Lower leg skin (tissue), 3 donors: ENCODE measurements at regions not wholly inside any gene's neighbourhood (a gene's known extent, or its start where the extent isn't known, plus 50 kb on each side); places are given as distances from the start of the nearest gene placed in this dataset.

Experiments used
- POLR2A ChIP-seq, 2 donors: fragments of 450-650 bp; IDR thresholded peaks; one replicate each; pipeline ENCODE4 v1.6.1; 2016 to 2017; ENCODE audit warnings: antibody characterized with exemption in 2 of 2, mild to moderate bottlenecking in 1 of 2, moderate library complexity in 1 of 2
- TF ChIP-seq, protein P1 (sequence below), 3 donors: fragments of 450-650 bp; IDR thresholded peaks; one replicate each; pipeline ENCODE4 v1.5.1; 2016; ENCODE audit warnings: antibody characterized with exemption in 3 of 3, mild to moderate bottlenecking in 3 of 3, moderate library complexity in 2 of 3

DNA sequence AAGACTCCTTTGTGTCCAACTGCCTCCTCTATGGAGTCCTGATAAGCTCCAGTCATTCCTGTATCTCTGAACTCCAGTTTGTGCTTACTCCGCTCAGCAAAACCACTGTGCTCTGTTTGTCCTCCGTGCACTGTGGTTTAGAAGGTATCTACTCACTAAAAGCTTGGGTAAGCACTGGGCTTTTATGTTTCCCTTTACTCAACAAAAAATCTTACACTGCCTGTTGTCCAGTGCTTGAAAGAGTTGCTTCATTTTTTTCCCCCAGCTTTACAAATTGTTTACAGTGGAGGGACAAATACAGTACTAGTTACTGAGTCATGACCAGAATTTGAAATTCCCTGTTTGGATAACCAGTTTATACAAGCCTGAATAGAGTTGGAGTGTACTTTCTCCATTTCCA is 545.3 kb upstream of the FAT1 start:
- TF ChIP-seq, protein P1, sequence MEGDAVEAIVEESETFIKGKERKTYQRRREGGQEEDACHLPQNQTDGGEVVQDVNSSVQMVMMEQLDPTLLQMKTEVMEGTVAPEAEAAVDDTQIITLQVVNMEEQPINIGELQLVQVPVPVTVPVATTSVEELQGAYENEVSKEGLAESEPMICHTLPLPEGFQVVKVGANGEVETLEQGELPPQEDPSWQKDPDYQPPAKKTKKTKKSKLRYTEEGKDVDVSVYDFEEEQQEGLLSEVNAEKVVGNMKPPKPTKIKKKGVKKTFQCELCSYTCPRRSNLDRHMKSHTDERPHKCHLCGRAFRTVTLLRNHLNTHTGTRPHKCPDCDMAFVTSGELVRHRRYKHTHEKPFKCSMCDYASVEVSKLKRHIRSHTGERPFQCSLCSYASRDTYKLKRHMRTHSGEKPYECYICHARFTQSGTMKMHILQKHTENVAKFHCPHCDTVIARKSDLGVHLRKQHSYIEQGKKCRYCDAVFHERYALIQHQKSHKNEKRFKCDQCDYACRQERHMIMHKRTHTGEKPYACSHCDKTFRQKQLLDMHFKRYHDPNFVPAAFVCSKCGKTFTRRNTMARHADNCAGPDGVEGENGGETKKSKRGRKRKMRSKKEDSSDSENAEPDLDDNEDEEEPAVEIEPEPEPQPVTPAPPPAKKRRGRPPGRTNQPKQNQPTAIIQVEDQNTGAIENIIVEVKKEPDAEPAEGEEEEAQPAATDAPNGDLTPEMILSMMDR (IDR thresholded peaks at IDR 0.05) = no peak
- no peak for TF ChIP-seq POLR2A (IDR thresholded peaks at IDR 0.05)
